NCI-H748 treated with DMSO at 0.1 percent for 48 hours (cell line): ENCODE measurements at regions not wholly inside any gene's neighbourhood (a gene's known extent, or its start where the extent isn't known, plus 50 kb on each side); places are given as distances from the start of the nearest gene placed in this dataset.

ENCODE experiments used
- DNase-seq: peaks from one replicate; lab custom pipeline; 2025; lab: John Stamatoyannopoulos, UW

DNA sequence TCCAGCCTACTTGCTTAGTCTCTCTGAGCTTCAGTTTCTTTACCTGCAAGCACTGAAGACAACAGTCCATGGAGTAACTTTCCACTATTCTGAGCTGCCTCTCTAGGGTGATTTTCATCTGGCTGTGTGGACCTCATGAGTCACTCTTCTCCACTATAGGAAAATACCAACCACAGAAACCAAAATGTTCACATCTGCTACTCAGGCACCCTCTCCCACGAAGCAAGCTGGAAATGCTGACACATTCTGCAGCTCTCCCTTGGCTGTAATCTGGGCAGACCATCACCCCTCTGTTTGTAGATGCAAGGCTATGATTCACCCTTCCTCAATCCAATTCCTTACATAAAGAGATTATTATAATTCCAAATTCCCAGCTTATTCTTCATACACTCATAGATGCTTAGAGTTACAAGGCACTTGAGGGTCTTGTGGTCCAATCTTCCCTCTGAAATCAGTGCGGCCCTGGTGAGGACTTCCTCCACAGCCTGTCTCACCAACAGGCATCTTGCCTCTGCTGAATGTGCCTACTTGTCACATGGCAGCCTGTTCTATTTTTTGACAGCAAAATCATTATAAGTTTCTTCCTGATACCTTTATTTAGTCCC, 97.0 kb upstream of the LNX1 start:
- DNase-seq: no peak

DNA sequence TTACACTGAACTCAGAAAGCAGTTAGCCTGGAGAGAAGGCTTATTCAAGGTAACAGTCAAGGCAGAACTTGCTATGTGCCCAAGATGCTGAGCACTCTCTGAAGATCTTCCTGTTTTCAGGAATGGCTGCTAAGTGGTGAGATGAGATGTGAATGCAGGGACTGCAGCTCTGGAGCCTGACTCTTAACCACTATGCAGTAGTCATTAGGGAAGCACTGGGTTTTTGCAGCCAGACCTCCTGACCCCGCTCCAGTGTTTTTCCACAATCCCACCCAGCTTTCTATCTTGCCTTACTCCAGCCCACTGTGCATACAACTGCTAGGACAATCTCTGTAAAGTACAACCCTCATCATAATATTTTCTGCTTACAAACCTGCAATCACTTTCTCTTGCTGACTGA, 95.2 kb upstream of the LNX1 start:
- no peak for DNase-seq

GRCh38 chr4:53684136-53685130, 93.1 kb upstream of the LNX1 start:
- DNase-seq: no peak

DNA sequence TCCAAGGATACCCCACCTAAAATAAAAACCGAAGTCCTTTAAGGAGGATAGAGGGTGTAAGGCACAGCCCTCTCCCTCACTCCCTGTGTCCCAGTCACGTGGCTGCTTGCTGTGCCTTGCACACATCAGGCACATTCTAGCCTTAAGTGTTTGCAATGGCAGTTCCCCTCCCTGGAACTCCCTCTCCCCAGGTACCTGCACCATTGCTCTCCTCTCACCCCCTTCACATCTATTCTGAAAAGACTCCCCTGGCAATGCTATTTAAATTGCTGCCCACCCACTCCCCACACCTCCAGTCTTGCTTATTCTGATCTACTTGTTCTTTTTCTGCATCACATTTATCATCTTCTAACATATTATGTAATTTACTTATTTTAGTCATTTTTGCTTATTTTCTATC, 91.6 kb upstream of the LNX1 start:
- no peak for DNase-seq

DNA sequence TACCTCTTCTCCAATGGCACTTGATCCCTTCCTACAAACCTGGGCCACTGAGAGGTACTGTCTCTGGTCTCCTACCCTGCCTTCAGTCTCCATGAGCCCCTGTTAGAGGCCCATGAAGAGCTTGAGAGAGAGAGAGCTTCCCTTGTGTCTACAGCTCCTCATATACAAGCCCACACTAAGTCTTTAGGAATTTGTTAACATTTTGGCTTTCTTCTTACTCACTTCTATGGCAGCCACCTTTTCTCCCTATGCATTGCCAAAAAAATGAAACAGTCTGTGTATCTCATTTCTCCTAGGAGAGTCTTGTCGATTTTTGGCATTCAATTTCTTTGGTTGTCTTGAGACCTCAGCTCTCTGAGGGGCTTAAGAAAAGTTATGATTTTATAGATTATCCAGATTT, 90.9 kb upstream of the LNX1 start:
- no peak for DNase-seq

- DNase-seq: no peak
Observed at GRCh38 chr4:53680598-53680997, 89.3 kb upstream of the LNX1 start.

DNA sequence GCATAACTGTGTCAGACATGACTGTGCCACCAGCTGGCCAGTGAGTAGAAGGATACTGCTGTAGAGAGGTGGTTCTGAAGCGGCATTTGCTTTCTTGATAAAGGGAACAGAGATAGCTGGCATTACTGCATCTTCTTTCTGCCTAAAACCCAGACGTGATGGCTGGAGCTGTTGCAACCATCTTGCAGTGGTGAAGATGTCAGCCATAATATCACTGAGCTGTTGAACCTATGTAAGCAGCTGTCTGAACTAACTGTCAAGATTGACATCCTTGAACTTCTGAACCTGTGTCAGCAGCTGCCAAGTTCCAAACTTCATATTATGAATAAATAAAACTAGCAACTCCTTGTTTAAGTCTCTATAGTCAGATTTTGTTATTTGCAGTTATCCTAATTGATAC, 88.9 kb upstream of the LNX1 start:
- DNase-seq: no peak

- DNase-seq: no peak
Observed at GRCh38 chr4:53676402-53676871, 85.2 kb upstream of the LNX1 start.

GRCh38 chr4:53674903-53675302, 83.6 kb upstream of the LNX1 start:
- no peak for DNase-seq

DNA sequence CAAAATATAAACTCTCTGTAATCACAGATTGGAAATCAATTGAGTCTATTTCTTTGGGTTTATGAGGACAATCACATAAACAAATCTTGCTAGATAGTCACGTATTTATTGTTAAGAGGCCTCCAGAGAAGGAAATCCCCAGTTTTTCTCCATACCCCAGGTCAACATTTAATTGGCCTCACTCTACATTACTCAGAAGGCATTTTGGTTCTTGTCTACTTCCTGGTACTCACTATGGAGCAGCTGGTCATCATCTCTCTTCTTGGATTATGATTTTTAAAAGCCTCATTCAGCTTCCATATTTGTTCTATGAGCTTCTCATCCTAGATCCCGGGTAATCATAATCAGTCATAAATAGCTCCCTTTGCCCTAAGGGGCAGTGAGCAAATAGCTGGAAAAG, 81.6 kb upstream of the LNX1 start:
- DNase-seq: no peak

DNA sequence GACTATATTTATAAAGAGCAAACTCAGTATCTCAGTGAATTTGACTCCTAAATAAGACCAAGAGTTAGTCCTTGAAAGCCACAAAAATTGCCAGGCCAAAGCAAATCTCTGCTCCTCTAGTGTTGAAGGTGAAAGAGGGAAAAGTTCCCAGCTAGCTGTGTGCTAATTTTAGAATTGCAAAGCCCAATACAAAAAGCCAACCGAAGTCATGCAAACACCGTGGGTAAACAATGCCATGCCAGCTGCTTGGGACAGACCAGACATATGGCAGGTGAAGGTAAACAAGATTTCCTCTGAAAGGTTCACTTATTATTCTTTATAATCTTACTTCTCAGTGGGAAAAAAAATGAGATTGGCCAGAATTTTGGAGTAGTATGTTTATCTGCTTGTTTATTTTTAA, 80.5 kb upstream of the LNX1 start:
- DNase-seq: peak; percentile 29

DNA sequence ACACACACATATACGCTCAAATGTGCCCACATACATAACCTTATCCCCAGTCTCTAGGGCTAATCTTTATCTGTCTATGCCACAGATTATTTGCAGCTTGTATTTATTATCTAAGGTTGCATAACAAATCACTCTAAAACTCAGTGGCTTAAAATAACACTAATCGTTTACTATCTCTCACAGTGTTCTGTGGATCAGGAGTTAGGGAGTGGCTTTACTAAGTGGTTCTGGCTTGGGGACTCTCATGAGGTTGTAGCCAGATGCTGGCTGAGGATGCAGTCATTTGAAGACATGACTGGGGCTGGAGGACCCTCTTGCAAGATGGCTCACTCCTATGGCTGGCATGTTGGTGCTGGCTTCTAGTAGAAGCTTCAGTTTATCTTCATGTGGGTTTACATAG, 68.5 kb upstream of the LNX1 start:
- no peak for DNase-seq

DNA sequence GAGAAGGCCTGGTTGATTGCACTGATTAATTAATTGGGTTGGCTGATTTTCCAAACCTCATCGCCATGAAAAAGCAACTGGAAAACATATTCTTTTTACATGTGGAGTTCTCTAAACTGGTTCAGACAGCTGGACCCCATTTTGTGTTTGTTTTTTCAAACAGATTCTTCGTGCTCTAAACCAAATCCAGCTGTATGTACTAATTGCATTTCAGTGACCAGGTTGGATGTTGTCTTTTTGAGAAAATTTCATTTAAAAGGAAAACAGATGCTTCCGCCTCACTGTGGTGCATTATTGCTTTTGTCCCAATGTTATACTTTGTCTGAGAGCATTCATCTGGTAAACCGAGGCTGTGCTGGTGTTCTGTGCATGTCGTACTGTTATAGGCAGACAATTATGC, 67.8 kb upstream of the LNX1 start:
- no peak for DNase-seq

DNA sequence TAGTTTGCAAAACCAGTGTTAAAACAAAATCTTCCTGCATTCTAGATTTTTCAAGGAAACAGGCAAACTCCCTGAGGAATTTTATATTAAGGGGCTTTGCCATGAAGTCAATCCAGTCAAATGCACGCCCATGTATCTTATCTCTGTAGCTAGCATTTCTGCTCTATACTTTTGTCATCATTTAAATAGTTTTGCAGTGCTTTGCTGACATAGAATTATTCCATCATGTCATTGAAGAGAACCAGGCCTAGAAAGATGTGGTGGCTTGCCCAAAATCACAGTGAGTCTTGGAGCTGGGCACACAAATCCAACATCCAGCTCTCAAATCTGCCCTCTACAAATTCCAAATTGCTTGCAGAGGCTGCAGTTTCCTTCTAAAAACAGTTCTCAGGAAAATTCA, 66.7 kb upstream of the LNX1 start:
- DNase-seq: no peak

DNA sequence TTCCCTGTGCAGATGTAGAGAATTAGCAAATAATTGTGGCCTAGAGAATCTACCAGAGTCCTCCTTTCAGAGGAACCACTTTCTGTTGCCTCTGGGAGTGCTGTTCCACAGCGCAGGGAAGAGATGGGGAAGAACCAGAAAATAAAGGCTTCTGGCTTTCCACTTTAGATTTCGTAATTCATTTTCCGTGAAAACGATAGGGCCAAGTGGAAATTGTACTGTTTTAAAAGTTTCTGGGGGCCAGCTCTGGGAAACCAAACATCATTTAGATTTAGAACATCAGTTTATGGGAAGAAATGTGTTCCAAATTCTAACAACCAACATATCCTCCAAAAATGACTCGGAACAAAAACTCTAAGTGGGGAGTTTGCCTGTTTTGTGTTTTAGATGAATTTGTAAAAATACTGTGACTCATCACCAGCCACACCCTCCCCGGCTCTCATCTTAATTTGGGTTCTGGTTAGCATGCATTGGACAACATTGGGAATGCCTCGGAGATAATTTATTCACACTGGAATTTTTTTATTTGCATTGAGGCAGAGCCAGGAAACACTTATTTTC, 65.2 kb upstream of the LNX1 start:
- DNase-seq: no peak

- no peak for DNase-seq
Observed at GRCh38 chr4:53654300-53654758, 63.0 kb upstream of the LNX1 start.

GRCh38 chr4:53653484-53654053, 62.3 kb upstream of the LNX1 start:
- peak; percentile 77 for DNase-seq

DNA sequence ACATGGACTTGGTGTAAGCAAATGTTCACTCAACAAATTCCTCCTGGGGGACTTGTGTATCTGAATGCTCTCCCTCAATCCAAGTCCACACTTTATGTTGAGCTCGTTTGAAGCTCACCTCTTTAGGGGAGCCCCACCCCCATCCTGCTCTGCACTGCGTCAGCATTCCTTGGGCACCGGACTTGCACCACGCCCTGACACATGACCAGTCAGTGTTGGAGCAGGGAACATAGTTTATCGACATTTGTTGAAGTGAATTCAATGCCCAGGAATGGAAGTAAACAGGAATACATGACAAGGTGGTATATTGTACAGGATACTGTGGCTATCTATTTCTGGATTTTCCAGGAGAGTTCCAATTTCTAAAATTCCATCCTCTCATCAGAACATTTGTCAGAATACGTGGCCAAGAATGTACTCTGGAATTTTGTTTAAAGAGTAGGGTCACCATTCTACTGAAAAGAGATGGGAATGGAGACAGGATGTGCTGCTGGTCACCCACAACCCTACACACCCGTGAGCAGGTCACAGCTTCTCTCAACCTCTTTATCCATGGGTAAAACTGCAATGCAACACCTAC, 60.0 kb upstream of the LNX1 start:
- DNase-seq: no peak

DNA sequence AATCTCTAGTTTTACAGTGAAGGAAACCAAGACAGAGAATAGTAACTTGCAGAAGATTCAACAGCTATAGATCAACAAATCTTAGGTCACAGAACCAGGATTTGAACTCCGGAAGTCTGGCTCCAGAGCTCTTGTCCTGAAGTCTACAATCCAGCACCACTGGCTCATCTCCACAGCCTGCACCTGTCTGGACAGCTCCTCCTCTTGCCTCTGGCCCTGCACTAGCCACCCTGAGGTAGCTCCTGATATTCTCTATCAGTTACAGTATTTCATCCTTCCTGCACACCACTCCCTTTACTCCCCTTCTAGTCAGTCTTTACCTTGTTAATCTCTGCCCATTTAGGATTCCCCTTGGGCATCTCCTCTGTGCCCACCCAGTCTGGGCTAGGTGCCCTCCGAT, 58.1 kb upstream of the LNX1 start:
- DNase-seq: no peak

- no peak for DNase-seq
Observed at GRCh38 chr4:53647547-53647946, 56.3 kb upstream of the LNX1 start.

DNA sequence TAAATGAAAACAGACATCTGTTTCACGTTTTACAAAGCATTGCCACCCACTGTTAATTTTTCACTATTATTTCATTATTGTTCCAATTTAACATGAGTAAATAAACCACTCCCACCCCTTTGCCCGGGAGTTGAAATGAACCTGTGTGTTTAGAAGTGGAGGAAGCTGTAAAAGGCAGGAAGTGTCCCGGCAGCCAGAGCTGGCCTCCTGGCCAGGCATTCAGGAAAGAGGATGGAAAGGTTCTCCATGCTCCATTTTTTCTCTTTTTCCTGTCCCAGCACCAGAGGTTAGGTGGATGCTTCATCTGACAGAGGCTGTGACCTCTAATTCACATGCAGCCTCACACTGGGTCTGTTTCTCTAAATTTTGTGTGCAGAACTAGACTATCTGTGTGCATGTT, 55.5 kb upstream of the LNX1 start:
- peak; percentile 81 for DNase-seq

GRCh38 chr4:53645108-53645507, 53.8 kb upstream of the LNX1 start:
- DNase-seq: no peak
